H1 (cell line): ENCODE measurements at regions not wholly inside any gene's neighbourhood (a gene's known extent, or its start where the extent isn't known, plus 50 kb on each side); places are given as distances from the start of the nearest gene placed in this dataset.

Source experiments
- CBX5 ChIP-seq: fragments of 300-800, 300-1000 bp; sonication (generic); IDR thresholded peaks from 2 replicates; pipeline ENCODE4 v1.7.1; 2016; ENCODE audit warnings: antibody characterized with exemption, low read length, low read depth
- CHD1 ChIP-seq: IDR thresholded peaks from 2 replicates; pipeline ENCODE4 v1.6.1; 2012; ENCODE audit warnings: low read depth, low read length, improper control_type of control experiment
- EP300 ChIP-seq, 2 experiments: IDR thresholded peaks; 1 replicate in 1 of 2; 2 replicates in 1 of 2; pipeline ENCODE4 v1.6.1; 2011 to 2012; ENCODE audit warnings: low read depth in 2 of 2, low read length in 2 of 2, mild to moderate bottlenecking in 2 of 2, borderline replicate concordance in 1 of 2, inconsistent platforms in 1 of 2, moderate library complexity in 1 of 2
- HDAC2 ChIP-seq, 2 experiments: fragments of 300-600 bp in 1 of 2; sonication (generic) in 1 of 2; IDR thresholded peaks; 2 replicates each; pipeline ENCODE4 v1.6.1; 2011 to 2012; ENCODE audit warnings: low read depth in 2 of 2, low read length in 2 of 2, mild to moderate bottlenecking in 2 of 2, moderate library complexity in 2 of 2, borderline replicate concordance in 1 of 2, inconsistent platforms in 1 of 2
- MAX ChIP-seq: IDR thresholded peaks from 2 replicates; pipeline ENCODE4 v1.6.1; 2012; ENCODE audit warnings: inconsistent platforms
- POLR2AphosphoS5 ChIP-seq: IDR thresholded peaks from 2 replicates; pipeline ENCODE4 v1.6.1; 2011; ENCODE audit warnings: low read depth, low read length
- RNF2 ChIP-seq: fragments of 200-900, 300-1000 bp; sonication (generic); IDR thresholded peaks from 2 replicates; pipeline ENCODE4 v1.7.1; 2016; ENCODE audit warnings: borderline replicate concordance, low read depth, mild to moderate bottlenecking, antibody characterized with exemption, low read length; ENCODE audit not compliant: poor library complexity, severe bottlenecking; ENCODE audit errors: missing control alignments
- TEAD4 ChIP-seq: IDR thresholded peaks from 2 replicates; pipeline ENCODE4 v1.6.1; 2012; ENCODE audit warnings: low read depth, low read length, inconsistent platforms, mixed read lengths
- TF ChIP-seq, protein P1 (sequence below): IDR thresholded peaks from 2 replicates; pipeline ENCODE4 v1.6.1; 2012; ENCODE audit warnings: low read length, inconsistent platforms

GRCh38 chr19:13668964-13669363 is 95.4 kb upstream of the MRI1 start (continued):
- no peak for TF ChIP-seq CHD1
- TF ChIP-seq POLR2AphosphoS5: no peak
- TF ChIP-seq, protein P1, sequence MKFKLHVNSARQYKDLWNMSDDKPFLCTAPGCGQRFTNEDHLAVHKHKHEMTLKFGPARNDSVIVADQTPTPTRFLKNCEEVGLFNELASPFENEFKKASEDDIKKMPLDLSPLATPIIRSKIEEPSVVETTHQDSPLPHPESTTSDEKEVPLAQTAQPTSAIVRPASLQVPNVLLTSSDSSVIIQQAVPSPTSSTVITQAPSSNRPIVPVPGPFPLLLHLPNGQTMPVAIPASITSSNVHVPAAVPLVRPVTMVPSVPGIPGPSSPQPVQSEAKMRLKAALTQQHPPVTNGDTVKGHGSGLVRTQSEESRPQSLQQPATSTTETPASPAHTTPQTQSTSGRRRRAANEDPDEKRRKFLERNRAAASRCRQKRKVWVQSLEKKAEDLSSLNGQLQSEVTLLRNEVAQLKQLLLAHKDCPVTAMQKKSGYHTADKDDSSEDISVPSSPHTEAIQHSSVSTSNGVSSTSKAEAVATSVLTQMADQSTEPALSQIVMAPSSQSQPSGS: no peak
- TF ChIP-seq TEAD4: no peak
- no peak for TF ChIP-seq MAX
- no peak for TF ChIP-seq CBX5
- TF ChIP-seq EP300 (IDR thresholded peaks at IDR 0.05; ENCODE audit: borderline replicate concordance in 1 of 2, low read depth in 2 of 2, low read length in 2 of 2): no peak
- TF ChIP-seq HDAC2 (IDR thresholded peaks at IDR 0.05; ENCODE audit: borderline replicate concordance in 1 of 2, low read depth in 2 of 2, low read length in 2 of 2): no peak
- no peak for TF ChIP-seq RNF2
